LNCAP (cell line): ENCODE measurements at regions not wholly inside any gene's neighbourhood (a gene's known extent, or its start where the extent isn't known, plus 50 kb on each side); places are given as distances from the start of the nearest gene placed in this dataset.

ENCODE experiments used
- TF ChIP-seq, protein P1 (sequence below): fragments of 450-650 bp; IDR thresholded peaks from 2 replicates; pipeline ENCODE4 v1.5.1; 2017; ENCODE audit warnings: mild to moderate bottlenecking

DNA sequence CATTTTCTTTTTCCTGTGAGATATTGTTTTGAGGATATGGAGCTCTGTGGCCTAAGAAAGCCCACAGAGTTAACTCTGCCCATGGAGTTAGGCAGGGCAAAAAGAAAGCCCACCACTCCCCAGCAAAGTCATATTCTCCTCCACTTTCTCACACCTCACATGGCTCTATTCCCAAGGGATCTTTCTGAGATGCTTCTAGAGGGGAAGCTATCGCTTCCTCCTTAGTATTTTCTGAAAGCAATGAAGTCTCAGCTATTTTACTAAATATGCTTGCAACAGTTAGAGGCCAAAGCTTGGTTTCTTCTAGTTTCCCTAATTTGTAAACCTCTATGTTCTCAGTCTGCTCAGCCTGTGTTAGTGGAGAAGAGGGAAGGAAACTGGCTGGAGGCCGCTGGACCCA, 80.3 kb upstream of the EOMES start:
- TF ChIP-seq, protein P1, sequence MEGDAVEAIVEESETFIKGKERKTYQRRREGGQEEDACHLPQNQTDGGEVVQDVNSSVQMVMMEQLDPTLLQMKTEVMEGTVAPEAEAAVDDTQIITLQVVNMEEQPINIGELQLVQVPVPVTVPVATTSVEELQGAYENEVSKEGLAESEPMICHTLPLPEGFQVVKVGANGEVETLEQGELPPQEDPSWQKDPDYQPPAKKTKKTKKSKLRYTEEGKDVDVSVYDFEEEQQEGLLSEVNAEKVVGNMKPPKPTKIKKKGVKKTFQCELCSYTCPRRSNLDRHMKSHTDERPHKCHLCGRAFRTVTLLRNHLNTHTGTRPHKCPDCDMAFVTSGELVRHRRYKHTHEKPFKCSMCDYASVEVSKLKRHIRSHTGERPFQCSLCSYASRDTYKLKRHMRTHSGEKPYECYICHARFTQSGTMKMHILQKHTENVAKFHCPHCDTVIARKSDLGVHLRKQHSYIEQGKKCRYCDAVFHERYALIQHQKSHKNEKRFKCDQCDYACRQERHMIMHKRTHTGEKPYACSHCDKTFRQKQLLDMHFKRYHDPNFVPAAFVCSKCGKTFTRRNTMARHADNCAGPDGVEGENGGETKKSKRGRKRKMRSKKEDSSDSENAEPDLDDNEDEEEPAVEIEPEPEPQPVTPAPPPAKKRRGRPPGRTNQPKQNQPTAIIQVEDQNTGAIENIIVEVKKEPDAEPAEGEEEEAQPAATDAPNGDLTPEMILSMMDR: no peak

DNA sequence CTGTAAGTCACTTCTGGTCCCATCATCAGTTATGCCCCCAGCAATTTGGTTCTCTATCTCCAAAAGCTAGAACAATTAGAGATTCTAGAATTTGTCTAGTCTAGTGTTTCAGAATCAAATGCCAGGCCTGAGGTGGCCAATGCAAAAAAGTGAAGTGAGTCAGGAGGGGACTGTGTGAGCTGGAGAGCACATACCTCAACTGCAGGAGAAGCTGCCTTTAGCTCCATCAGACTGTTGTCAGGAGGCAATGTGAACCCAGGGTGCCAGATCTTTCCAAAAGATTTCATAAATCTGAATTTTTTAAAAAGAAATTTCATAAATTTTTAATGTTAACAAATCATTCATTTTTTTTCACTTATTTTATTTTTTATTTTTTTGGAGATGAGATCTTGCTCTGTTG, 80.7 kb upstream of the EOMES start:
- TF ChIP-seq, protein P1: no peak

DNA sequence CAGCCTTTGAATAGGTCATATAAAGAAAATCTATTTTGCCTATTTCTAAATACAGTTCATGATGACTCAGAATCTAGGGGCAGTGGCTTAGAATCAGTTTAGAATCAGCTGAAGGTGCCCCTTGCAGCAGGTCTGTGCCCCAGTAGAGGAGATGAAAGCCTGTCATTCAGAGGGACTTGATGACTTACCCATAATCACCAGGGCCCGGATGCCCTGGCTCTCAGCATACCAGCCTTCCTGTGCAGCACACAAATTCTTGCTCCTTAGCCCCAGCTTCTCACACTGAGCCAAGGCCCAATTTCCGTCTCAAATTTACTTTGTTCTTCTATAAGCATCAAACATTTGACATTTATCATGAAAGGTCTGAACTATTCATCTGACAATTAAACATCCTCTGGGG, 83.2 kb upstream of the EOMES start:
- TF ChIP-seq, protein P1: no peak

DNA sequence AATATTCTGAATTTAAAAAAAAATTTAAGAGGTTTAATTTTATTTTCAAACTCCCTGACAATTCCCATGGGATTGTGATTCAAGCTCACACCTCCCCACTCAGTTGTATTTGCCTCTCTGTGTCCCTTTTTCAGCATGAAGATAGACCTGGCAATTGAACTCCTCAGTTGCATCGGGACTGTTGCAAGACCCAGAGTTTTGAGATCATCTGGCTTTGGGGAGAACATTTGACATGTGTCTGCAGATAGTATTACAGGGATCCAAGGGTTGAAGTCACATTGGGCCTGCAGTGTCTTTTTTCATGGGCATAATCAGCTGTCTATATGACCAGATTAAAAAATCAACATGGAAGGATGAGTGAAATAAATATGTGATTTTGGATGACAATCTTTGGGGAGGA, 91.1 kb upstream of the EOMES start:
- TF ChIP-seq, protein P1: no peak

DNA sequence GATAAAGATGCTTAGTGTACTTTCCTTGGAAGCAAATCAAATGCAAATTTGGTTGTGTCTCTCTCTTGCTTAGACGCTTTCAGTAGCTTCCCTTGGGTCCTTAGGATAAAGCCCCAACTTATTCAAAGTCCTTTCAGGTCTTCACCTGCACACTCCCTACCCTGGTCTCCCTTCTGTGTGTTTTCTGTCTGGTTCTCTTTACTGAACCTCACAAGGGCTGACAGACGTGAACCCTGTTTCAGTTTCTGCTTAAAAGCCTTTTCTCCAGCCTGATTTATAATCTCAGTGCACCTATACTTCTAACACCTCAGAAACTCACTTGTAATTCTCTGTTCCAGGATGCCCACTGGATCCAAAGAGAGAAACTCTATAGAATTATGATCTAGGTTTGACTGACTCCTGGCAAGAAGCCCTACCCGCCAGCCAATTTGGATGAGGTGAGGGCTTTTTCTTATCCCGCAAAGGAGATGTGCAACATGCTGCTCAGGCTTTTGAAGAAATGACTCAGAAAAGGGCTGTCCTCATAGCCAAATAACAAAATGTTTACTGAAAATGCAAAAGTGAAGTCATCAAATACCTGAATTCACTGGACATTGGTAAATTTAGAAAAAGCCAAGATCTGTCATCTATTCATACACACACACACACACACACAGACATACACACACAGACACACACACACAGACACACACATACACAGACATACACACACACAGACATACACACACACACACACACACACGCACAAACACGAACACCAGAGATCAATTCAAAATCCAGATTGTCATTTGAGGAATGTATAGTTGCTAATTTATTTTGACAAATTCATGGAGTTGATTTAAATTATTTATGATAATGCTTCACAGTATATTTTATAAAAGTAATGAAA, 102.4 kb upstream of the EOMES start:
- TF ChIP-seq, protein P1: no peak

DNA sequence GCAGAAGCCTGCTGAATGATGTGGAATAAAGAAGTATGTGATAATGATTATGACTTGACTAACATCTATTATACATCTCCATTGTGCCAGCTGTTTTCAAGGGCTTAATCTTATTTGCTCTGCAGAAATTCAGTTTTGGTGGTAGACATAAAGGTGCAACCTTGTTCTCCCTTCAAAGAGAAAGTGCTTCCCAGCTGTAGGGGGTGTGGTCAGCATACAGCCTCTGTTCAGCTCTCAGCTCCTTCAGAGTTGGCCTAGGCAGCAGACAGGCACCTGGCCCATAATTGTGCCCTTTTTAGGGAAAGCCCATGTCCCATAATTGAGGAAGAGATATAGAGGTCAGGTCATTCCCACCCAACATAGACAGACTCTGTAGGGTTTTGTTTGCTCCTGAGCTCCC, 104.3 kb upstream of the EOMES start:
- TF ChIP-seq, protein P1: no peak

DNA sequence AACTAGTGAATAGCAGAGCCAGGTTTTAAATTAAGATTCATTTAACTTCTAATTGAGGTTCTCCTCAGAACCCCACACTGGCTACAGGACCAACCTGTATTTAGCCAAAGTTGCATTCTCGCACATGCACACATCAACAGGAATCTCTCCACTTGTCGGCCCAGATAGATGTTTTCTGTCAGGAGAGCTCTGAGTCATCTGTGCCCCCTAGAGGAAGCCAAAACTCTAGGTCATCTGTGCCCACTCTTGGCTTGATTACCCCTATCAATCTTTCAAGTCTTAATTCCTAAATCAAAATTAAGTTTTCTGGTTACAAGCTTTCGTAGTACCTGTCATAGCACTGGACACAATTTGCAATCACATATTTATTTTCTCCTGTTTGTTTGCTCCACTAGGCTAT, 104.9 kb upstream of the EOMES start:
- TF ChIP-seq, protein P1: no peak
